HG02981 (cell line): ENCODE measurements at regions not wholly inside any gene's neighbourhood (a gene's known extent, or its start where the extent isn't known, plus 50 kb on each side); places are given as distances from the start of the nearest gene placed in this dataset.
"Not testable (repeated sequence)": the region's sequence is repeated elsewhere in the genome, so short reads cannot be mapped to it uniquely, and the experiment has no call there.

Experiments
- ATAC-seq: cut with Tn5 transposase; IDR thresholded peaks from one replicate; pipeline ENCODE4 v1.9.1; 2021; ENCODE audit warnings: mild to moderate bottlenecking, moderate library complexity; ENCODE audit not compliant: unreplicated experiment

DNA sequence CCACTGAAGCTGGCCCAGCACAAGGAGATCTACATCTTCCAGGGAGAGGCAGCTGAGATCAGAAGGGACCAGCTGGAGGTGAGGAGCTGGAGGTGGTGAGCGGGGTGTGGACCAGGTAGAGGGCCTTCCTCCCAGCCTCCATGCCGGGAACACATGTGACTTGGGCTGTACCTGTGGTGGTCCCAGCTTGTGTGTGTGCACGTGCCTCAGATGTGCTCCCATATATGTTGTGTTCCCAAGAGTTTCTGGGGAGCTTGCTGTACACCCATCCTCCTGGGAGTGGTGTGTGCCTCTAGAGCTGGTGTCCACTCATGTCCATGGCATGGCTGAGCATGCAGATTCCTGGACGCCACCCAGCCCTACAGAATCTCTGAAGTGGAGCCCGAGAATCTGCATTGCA lies 183.7 kb upstream of the AKAP13 start:
- not testable (repeated sequence) for ATAC-seq

DNA sequence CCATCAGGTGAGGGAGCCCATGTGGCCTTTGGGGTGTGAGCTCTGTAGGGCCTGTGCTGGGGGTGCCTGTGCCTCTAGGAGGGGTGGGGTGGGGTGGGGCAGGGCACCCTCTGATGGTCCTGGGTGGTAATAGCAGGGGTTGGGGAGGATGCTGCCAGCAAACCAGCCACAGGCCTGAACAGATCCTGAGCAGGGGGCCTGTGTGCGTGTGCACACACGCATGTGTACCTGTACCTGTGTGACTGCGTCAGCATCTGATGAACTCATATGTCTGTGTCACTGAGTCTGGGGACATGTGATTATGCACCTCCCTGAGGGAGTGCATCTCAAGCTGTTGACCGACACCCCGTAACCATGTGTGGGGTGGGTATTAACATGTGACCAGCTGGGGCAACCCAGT lies 182.8 kb upstream of the AKAP13 start:
- not testable (repeated sequence) for ATAC-seq

DNA sequence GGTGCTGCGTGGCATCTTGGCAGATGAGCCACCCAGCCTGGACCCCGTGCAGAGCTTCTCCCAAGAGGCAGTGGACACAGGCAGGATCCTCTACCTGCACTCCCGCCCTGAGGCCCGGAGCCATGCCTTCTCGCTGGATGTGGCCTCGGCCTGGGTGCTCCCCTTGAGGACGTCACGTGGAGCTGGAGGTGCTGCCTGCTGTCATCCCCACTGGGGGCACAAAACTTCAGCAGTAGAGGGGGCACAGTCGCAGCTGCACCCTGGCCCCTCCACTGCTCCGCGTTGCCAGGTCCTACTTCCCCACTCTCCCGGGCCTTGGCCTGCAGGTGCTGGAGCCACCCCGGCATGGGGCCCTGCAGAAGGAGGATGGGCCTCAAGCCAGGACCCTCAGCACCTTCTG lies 182.0 kb upstream of the AKAP13 start:
- not testable (repeated sequence) for ATAC-seq

- ATAC-seq: peak; percentile 94
Measured at GRCh38 chr15:85200215-85200614, 180.2 kb upstream of the AKAP13 start.

DNA sequence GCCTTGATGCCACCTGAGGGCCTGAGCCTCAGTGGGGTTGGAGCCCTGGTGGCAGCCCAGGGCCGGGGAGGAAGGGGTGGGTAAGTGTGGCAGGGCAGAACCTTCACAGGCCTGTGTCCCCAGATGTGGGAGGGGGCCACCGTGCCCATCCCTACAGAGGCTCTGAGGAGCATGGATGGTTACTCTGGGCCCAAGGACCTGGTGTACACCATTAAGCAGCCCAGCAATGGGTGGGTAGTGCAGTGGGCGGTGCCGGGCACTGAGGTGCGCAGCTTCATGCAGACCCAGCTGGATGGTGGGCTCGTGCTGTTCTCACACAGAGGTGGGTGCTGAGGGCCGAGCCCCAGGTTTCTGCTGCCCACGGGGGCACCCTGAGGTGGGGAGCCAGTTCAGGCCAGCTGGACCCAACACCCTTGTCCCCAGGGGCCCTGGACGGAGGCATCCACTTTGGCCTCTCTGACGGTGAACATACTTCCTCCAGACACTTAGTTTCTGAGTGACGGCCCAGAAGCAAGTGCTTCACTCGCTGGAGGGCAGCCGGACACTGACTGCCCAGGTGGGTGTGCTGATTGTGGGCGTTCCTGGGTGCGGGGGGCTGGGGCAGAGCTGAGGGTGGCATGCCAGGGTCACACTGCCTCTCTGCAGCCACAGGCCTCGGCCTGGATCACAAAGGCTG lies 179.1 kb upstream of the AKAP13 start:
- not testable (repeated sequence) for ATAC-seq

GRCh38 chr15:85204481-85204880 lies 175.9 kb upstream of the AKAP13 start:
- not testable (repeated sequence) for ATAC-seq

DNA sequence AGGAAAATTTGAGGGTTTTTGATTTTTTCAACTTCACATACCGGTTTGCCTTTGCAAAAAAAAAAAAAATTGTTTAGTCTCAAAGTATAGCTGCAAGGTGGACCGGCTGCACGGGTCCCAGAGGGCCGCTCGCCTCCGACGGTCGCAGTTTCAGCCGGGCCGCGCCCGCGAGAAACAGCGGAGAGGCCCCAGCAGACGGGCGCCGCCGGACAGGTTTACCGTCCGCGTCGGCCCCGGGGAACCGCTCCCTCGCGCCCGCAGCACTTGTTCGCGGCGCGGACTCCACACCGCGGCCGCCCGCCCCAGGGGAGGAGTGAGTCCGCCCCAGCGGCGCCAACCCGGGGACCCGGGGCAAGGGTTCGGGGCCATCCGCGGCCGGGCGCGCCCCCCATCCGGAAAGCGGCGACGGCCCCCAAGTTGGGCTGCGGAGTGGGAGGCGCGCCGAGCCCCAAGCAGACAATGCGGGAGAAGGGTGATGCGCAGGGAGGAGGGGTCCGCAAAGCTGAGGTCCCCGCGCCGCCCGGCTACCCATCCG lies 146.5 kb upstream of the AKAP13 start:
- not testable (repeated sequence) for ATAC-seq

GRCh38 chr15:85234450-85235196 lies 145.8 kb upstream of the AKAP13 start:
- ATAC-seq: not testable (repeated sequence)

GRCh38 chr15:85244056-85244455 lies 136.3 kb upstream of the AKAP13 start:
- ATAC-seq: not testable (repeated sequence)

DNA sequence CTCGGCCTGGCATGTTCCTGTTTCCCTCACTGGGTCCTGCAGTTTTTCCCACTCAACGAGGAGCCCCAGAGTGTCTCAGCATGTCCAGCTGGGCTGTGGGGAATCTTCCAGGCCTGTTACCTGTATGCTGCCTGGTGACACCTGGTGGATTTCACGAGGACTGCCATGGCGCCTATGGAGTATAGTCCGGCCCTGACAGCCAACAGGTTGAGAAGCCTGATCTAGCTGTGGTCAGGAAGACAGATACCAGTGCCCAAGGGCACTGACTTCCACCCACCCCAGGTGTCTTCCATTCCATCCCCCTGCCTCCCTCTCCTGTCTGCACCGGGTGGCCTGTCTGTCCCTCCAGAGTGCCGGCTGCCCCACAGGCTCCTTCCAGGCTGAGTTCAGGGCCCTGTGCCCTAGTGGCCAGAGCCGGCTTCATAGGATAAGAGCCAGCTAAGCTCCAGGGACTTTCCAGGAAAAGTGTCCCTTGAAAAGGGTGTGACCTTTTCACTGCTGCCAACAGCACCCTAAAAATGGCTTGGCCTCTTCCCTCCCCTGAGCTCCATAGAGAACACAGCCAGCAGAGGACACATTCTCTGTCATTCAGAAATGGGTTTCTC lies 129.4 kb upstream of the AKAP13 start:
- not testable (repeated sequence) for ATAC-seq

- peak; percentile 66 for ATAC-seq
Measured at GRCh38 chr15:85253196-85253915, 127.0 kb upstream of the AKAP13 start.

GRCh38 chr15:85254961-85255360 lies 125.4 kb upstream of the AKAP13 start:
- ATAC-seq: not testable (repeated sequence)

DNA sequence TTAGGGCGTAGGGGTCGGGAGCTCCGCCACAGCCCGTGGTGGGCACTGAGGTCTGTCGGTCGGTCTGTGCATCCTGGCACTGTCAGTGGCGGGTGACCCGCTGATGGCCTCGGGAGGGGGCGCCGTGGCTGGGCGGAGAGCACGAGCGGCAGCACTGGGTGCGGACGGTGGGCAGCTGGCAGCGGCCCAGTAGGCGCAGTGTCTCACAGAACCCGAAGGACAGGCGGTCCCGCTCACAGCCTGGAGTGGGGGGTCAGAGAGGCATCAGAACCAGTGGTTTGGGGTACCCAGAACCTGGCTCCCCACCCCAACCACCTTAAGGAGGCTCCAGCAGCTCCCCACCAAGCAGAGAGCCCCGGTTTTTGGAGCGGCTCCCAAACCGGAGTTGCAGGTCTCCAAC lies 124.9 kb upstream of the AKAP13 start:
- not testable (repeated sequence) for ATAC-seq

DNA sequence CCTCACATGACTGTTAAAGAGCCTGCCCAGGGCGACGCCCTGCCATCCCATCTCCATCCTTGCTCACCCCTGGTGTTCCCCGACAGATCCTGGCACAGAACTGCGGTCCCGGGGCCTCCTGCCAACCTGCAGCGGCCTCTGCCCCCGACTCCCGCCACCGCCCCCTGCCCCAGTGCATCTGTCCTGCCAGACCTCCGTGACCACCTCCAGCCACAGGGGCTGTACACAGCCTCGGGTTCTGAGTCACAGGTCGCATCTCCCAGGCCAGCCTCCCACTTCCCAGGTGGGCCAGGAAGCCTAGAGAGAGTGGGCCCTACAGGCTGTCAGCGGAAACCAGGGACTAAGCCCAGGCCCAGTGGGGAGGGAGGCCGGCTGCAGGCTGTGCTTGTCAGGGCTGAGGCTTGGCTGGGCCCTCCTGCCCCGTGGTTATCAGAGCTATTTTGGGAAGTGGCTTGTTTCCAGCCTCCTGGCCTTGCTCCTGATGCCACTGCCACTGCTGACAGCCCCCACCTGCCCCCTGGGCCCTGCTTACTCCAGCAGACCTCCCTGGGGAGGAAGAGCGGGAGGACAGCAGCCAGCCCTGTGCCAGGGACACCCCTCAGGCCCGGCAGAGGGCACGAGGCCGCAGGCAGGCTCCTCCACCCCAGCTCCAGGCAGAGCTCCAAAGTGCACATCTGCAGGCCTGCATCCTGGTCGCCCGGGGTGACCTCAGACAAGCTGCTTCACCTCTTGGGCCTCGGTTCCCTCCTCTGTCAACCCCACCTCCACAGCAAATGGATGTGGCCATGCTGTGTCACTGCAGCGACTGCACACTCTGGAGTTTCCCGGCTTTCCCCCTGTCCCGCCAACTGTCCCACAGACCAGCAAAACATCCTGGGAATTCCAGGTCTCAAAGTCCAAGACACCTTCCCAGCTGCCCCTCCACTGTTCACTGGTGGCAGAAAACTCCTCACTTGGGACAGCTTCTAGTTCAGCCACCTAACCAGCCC lies 124.1 kb upstream of the AKAP13 start:
- not testable (repeated sequence) for ATAC-seq

DNA sequence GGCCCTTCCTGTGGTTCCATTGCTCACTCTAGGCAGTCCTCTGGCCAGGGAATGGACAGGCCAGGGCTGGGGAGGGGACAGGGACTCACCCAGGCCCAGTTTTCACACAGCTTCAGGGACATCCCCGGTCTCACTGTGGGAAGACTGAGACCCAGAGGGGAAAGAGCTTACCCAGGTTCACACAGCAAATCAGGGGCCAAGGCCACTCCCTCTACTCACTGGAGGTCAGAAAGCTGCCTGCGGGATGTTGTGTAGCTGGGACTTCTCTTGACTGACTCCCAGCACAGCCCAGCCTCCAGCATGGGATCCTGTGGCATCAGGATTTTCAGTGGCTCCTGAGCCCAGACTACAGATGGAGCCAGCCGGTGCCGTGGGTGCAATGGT lies 122.3 kb upstream of the AKAP13 start:
- ATAC-seq: not testable (repeated sequence)

- not testable (repeated sequence) for ATAC-seq
Measured at GRCh38 chr15:85258559-85259209, 121.7 kb upstream of the AKAP13 start.

DNA sequence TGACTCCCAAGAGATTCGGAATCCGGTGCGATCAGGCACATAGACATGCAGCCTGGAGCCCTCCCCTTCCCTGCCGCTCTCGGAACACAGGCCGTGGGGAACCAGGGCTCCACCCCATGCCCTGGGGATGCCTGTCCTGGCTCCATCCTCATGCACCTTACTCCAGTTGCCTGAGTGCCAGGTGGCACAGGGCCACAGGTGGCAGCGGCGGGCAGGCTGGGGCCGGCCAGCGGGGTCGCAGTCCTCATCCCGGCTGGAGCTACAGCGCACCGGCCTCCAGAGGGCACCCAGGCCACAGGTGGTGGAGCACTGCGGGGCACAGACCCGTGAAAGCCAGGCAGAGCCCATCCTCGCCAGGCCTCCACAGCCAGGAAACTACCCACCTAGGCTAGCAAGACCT lies 119.9 kb upstream of the AKAP13 start:
- not testable (repeated sequence) for ATAC-seq

DNA sequence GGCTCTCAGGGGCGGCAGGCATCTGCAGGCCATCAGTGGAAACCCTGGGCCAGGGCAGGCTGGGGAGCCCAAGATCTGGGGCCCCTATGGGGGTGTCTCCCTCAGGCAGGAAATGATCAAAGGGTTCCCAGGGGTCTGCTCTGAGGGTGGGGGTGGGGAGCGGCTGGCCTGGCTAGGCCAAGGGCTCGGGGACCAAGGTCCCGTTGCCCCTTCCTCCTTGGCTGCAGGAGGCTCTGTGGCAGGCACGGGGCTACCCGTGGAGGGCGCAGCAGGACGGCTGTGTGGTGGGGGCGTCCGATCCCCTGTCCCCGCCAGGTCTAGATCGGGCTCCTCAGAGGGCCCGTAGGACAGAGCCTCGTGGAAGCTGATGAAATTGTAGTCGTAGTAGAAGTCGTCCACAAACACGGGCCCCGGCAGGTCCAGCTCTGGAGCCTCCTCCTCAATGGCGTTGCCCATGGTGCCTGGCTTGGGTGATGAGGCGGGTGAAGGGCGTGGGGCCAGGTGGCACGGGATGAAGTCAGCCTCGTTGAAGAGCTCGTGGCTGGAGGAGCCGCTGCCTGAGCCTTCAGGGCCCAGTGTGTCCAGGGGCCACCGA lies 117.8 kb upstream of the AKAP13 start:
- not testable (repeated sequence) for ATAC-seq
